ENCODE measurements at regions not wholly inside any gene's neighbourhood (a gene's known extent, or its start where the extent isn't known, plus 50 kb on each side); places are given as distances from the start of the nearest gene placed in this dataset.
"Not testable (repeated sequence)": the region's sequence is repeated elsewhere in the genome, so short reads cannot be mapped to it uniquely, and the experiment has no call there.

DNA sequence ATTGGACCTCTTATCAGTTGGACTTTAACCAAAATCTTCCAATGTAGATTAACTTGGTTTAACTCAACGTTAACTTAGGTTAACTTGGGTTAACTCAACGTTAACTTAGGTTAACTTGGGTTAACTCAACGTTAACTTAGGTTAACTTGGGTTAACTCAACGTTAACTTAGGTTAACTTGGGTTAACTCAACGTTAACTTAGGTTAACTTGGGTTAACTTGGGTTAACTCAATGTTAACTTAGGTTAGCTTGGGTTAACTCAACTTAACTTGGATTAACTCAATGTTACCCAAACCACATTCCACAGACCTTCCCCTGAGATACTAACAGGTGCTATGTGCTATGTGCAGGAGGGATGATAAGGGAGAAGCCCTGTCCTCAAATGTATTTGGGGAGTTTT, 306.9 kb upstream of the IL12A start:
- H3K9me3 ChIP-seq (replicated peaks; ENCODE audit: control insufficient read depth, insufficient read depth, low read depth, low read length); CTCF ChIA-PET (ENCODE audit: low intra/inter-chr PET ratio); H3K9ac ChIP-seq (ENCODE audit: insufficient read depth in 1 of 2, low read depth in 2 of 2, low read length in 2 of 2): not testable (repeated sequence)

DNA sequence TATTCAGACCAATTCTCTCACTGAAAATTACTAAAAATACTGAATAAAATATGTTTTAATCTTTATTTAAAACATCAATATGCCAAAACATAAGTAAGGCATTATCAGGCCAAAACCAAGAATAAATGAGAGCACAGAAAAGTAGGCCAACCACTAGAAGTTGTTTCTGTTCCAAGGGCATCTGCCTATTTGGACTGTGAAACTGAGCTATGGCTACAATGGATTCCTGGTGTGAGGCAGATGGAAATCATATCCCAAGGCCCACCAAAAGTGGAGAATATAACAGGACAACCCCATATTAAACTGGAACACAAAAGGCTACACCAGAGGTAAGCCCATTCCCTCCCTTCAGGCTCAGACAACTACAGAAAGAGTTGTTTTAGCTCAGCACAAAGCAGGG, 302.8 kb upstream of the IL12A start:
- Histone ChIP-seq H3K9me1 (ENCODE audit: control insufficient read depth, insufficient read depth, low read length) (no peaks in the 10 kb centered on the region), H3K4me2 (ENCODE audit: insufficient read depth, low read length) (no peak overlapping the region), H3K9me3 (replicated peaks; ENCODE audit: control insufficient read depth, insufficient read depth, low read depth, low read length) (no peaks in the 10 kb centered on the region), H2AFZ (ENCODE audit: low read depth, low read length) (no peak overlapping the region), H3K4me3 (no peak overlapping the region), H4K20me1 (replicated peaks; ENCODE audit: control insufficient read depth, insufficient read depth, low read length) (no peaks in the 10 kb centered on the region), H3K79me2 (ENCODE audit: control insufficient read depth, insufficient read depth, low read length) (no peaks in the 10 kb centered on the region), H3K4me1 (replicated peaks in 1 of 2; ENCODE audit: control insufficient read depth in 2 of 2, insufficient read depth in 2 of 2, low read length in 2 of 2) (no peaks in the 10 kb centered on the region), H3K27ac (ENCODE audit: extremely low read depth, low read depth, low read length) (no peak overlapping the region), H3K27me3 (ENCODE audit: control insufficient read depth in 2 of 2, insufficient read depth in 2 of 2, low read length in 2 of 2) (no peaks in the 10 kb centered on the region), H3K9ac (ENCODE audit: insufficient read depth in 1 of 2, low read depth in 2 of 2, low read length in 2 of 2) (no peak overlapping the region), H3K36me3 (ENCODE audit: control insufficient read depth, insufficient read depth, low read length) (no peaks in the 10 kb centered on the region)
- ATAC-seq (no peak), DNase-seq (ENCODE audit: extremely low read depth in 1 of 4, low spot score in 3 of 4) (no peak), FAIRE-seq (no peak)
- in situ Hi-C loops (cut with MboI) (no loop called here), intact Hi-C loops (cut with micrococcal nuclease) (no loop called here)
- POLR2A ChIA-PET: no interaction called here
- BruUV-seq (replicated peaks): no TSS peak
- CTCF ChIA-PET (ENCODE audit: low intra/inter-chr PET ratio): no interaction called here
- TF ChIP-seq NFYB (IDR thresholded peaks at IDR 0.05; ENCODE audit: extremely low read depth, insufficient read length) (no peak), EP400 (IDR thresholded peaks at IDR 0.05) (no peak), ZEB2 (IDR thresholded peaks at IDR 0.05) (no peak), SAFB (IDR thresholded peaks at IDR 0.05; ENCODE audit: borderline replicate concordance, low read depth, low read length) (no peak)
- TF ChIP-seq, protein P1, sequence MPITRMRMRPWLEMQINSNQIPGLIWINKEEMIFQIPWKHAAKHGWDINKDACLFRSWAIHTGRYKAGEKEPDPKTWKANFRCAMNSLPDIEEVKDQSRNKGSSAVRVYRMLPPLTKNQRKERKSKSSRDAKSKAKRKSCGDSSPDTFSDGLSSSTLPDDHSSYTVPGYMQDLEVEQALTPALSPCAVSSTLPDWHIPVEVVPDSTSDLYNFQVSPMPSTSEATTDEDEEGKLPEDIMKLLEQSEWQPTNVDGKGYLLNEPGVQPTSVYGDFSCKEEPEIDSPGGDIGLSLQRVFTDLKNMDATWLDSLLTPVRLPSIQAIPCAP (CRISPR knock-in tag; IDR thresholded peaks at IDR 0.05; ENCODE audit: borderline replicate concordance): no peak

More for the DNA sequence above, 306.9 kb upstream of the IL12A start:
- H3K27me3 ChIP-seq (ENCODE audit: control insufficient read depth in 2 of 2, insufficient read depth in 2 of 2, low read length in 2 of 2); H3K4me1 ChIP-seq (replicated peaks in 1 of 2; ENCODE audit: control insufficient read depth in 2 of 2, insufficient read depth in 2 of 2, low read length in 2 of 2); DNase-seq (ENCODE audit: extremely low read depth in 1 of 4, low spot score in 3 of 4); H3K79me2 ChIP-seq (ENCODE audit: control insufficient read depth, insufficient read depth, low read length); POLR2A ChIA-PET; FAIRE-seq; intact Hi-C loops (cut with micrococcal nuclease); H2AFZ ChIP-seq (ENCODE audit: low read depth, low read length); H3K4me2 ChIP-seq (ENCODE audit: insufficient read depth, low read length); in situ Hi-C loops (cut with MboI); H3K4me3 ChIP-seq; BruUV-seq (replicated peaks); H3K36me3 ChIP-seq (ENCODE audit: control insufficient read depth, insufficient read depth, low read length); ATAC-seq; H3K9me1 ChIP-seq (ENCODE audit: control insufficient read depth, insufficient read depth, low read length); H4K20me1 ChIP-seq (replicated peaks; ENCODE audit: control insufficient read depth, insufficient read depth, low read length); H3K27ac ChIP-seq (ENCODE audit: extremely low read depth, low read depth, low read length): not testable (repeated sequence)
- TF ChIP-seq, protein P2, sequence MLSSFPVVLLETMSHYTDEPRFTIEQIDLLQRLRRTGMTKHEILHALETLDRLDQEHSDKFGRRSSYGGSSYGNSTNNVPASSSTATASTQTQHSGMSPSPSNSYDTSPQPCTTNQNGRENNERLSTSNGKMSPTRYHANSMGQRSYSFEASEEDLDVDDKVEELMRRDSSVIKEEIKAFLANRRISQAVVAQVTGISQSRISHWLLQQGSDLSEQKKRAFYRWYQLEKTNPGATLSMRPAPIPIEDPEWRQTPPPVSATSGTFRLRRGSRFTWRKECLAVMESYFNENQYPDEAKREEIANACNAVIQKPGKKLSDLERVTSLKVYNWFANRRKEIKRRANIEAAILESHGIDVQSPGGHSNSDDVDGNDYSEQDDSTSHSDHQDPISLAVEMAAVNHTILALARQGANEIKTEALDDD (IDR thresholded peaks at IDR 0.05): peak; percentile 96
- WGBS (ENCODE audit: insufficient coverage, low coverage, missing lambda C conversion rate): 0% methylated on average over 2 of the region's 5 CpGs
